NCI-H2107 treated with DMSO at 0.1 percent for 48 hours (cell line): ENCODE measurements at regions not wholly inside any gene's neighbourhood (a gene's known extent, or its start where the extent isn't known, plus 50 kb on each side); places are given as distances from the start of the nearest gene placed in this dataset.
A peak's percentile ranks its signal among the peaks of the same experiment; 100 is the strongest.

Experiments
- DNase-seq: peaks from one replicate; lab custom pipeline; 2025; ENCODE audit not compliant: unreplicated experiment; lab: John Stamatoyannopoulos, UW

- DNase-seq, result peak; percentile 83
Measured at GRCh38 chr6:109315341-109316110, 66.7 kb downstream of the CD164 start.

- DNase-seq, result no peak
Measured at GRCh38 chr6:109314313-109314712, 68.0 kb downstream of the CD164 start.

GRCh38 chr6:109313139-109313538 is 69.1 kb downstream of the CD164 start:
- DNase-seq, result no peak

GRCh38 chr6:109311471-109311870 is 70.8 kb downstream of the CD164 start:
- DNase-seq, result no peak

- no peak for DNase-seq
Measured at GRCh38 chr6:109309917-109310316, 72.3 kb downstream of the CD164 start.

GRCh38 chr6:109308018-109308492 is 74.2 kb downstream of the CD164 start:
- DNase-seq, result no peak

- no peak for DNase-seq
Measured at GRCh38 chr6:109306733-109307132, 75.5 kb downstream of the CD164 start.

GRCh38 chr6:109305028-109305427 is 77.2 kb downstream of the CD164 start:
- no peak for DNase-seq

GRCh38 chr6:109304284-109305015 is 77.8 kb downstream of the CD164 start:
- DNase-seq, result peak; percentile 61

GRCh38 chr6:109303640-109304283 is 78.5 kb downstream of the CD164 start:
- peak; percentile 31 for DNase-seq

- no peak for DNase-seq
Measured at GRCh38 chr6:109303164-109303563, 79.1 kb downstream of the CD164 start.

GRCh38 chr6:109302176-109302575 is 80.1 kb downstream of the CD164 start:
- DNase-seq, result no peak

GRCh38 chr6:109301418-109301817 is 80.8 kb downstream of the CD164 start:
- no peak for DNase-seq

- peak; percentile 55 for DNase-seq
Measured at GRCh38 chr6:109300874-109301273, 81.4 kb downstream of the CD164 start.

- DNase-seq, result no peak
Measured at GRCh38 chr6:109299776-109300564, 82.3 kb downstream of the CD164 start.

GRCh38 chr6:109299265-109299607 is 83.0 kb downstream of the CD164 start:
- no peak for DNase-seq

- no peak for DNase-seq
Measured at GRCh38 chr6:109298605-109299264, 83.5 kb downstream of the CD164 start.

GRCh38 chr6:109297406-109298110 is 84.7 kb downstream of the CD164 start:
- no peak for DNase-seq

GRCh38 chr6:109296971-109297372 is 85.3 kb downstream of the CD164 start:
- no peak for DNase-seq

- peak; percentile 91 for DNase-seq
Measured at GRCh38 chr6:109296452-109296851, 85.8 kb downstream of the CD164 start.
